Activated T-cell treated with anti-CD3 and anti-CD28 coated beads, Interleukin-2, amount 50 U/mL, for 72 hours (primary cell): ENCODE measurements at regions not wholly inside any gene's neighbourhood (a gene's known extent, or its start where the extent isn't known, plus 50 kb on each side); places are given as distances from the start of the nearest gene placed in this dataset.
A peak's percentile ranks its signal among the peaks of the same experiment; 100 is the strongest.
"Not testable (repeated sequence)": the region's sequence is repeated elsewhere in the genome, so short reads cannot be mapped to it uniquely, and the experiment has no call there.

ENCODE experiments used
- ATAC-seq, 2 donors: fragments of 150-1000 bp; cut with Tn5 transposase; replicated peaks in 1 of 2; 2 replicates each; pipeline ENCODE4 v1.10.0; 2021; ENCODE audit warnings: moderate library complexity in 2 of 2, mild to moderate bottlenecking in 1 of 2
- DNase-seq, 2 donors: peaks; one replicate each; pipeline ENCODE4 v3.0.0; 2021 to 2022; ENCODE audit warnings: mixed read lengths in 1 of 2
- H3K27ac Mint-ChIP-seq: one replicate; pipeline ENCODE4 v1.8.0; 2022; ENCODE audit warnings: mild to moderate bottlenecking, moderate library complexity, mixed read lengths
- H3K27me3 Mint-ChIP-seq: one replicate; pipeline ENCODE4 v1.8.0; 2022; ENCODE audit warnings: low read depth, mixed read lengths
- H3K36me3 Mint-ChIP-seq, 2 donors: one replicate each; pipeline ENCODE4 v1.8.0; 2022; ENCODE audit warnings: mixed read lengths in 2 of 2, mild to moderate bottlenecking in 1 of 2; ENCODE audit not compliant: insufficient read depth in 2 of 2
- H3K4me1 Mint-ChIP-seq: one replicate; pipeline ENCODE4 v1.8.0; 2022; ENCODE audit warnings: low read depth, mixed read lengths
- H3K4me3 Mint-ChIP-seq, 2 donors: one replicate each; pipeline ENCODE4 v1.8.0; 2022; ENCODE audit warnings: mild to moderate bottlenecking in 2 of 2, mixed read lengths in 2 of 2, moderate library complexity in 2 of 2
- H3K9me3 Mint-ChIP-seq, 2 donors: one replicate each; pipeline ENCODE4 v1.8.0; 2022; ENCODE audit warnings: mixed read lengths in 2 of 2

GRCh38 chr6:44001318-44002066, 125.8 kb downstream of the MRPL14 start:
- DNase-seq (peak; percentile 20 to 25), ATAC-seq (no peak)
- peaks cover 35% of the 10 kb centered on the region for H3K27me3 Mint-ChIP-seq
- peaks cover 19% of the 10 kb centered on the region for H3K4me1 Mint-ChIP-seq
- H3K36me3 Mint-ChIP-seq = no peaks in the 10 kb centered on the region
- H3K4me3 Mint-ChIP-seq = peak overlapping the region; percentile 63 to 74
- H3K27ac Mint-ChIP-seq = no peak overlapping the region
- no peaks in the 10 kb centered on the region for H3K9me3 Mint-ChIP-seq

DNA sequence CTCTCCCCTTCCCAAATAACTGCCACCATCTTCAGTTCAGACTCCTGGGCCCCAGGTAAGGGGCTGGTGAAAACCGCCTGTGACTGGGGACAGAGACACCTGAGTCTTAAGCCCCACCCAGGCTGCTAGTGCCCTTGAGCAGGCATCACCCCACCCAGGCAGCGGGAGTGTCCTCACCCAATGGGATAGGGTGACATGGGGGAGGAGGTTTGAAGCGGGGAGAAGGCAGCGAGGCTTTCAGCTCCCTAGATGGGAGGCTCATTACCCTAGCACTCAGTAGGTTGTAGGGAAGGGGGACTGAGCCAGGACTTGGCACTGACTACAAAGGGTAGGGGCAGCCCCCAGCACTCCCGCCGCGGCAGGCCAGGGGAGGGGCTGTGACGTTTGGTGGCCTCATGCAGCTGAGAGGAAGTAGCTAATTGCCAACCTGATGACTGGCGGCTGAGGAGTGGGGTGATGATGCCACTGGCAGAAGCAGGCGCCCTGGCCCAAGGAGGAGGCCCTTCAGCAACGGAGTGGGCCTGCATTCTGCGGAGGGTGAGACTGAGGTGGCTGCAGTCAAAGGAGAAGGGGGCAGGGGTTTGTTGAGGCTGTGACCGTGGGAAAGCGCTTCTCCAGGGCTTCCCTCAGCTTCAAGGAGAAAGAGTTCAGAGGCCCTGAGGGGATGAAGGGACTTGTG, 126.9 kb downstream of the MRPL14 start:
- H3K9me3 Mint-ChIP-seq = no peaks in the 10 kb centered on the region
- peak overlapping the region; percentile 70 to 74 for H3K4me3 Mint-ChIP-seq
- H3K27ac Mint-ChIP-seq = peak overlapping the region; percentile 59
- ATAC-seq = peak; percentile 33 to 50
- no peaks in the 10 kb centered on the region for H3K36me3 Mint-ChIP-seq
- DNase-seq = peak; percentile 33 to 48
- H3K27me3 Mint-ChIP-seq = peaks cover 26% of the 10 kb centered on the region
- H3K4me1 Mint-ChIP-seq = peaks cover 19% of the 10 kb centered on the region

DNA sequence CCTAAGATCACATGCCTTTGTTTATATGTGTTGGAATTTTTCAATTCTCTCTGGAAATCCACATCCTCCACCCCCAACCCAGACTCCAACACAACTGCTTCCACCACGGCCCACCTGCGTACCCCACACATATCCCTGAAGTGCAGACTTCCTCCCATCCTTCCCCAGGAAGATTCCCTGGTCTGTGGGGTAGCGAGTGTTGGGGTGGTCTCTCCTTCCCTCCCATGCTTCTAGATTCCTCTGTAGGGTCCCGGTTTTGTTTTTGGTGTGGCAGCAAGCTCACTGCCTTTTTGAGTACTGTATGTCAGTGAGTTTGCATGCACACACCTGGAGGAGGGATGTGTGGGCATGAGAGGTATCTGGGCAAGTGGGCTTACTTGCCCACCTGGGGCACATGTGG, 127.6 kb downstream of the MRPL14 start:
- Mint-ChIP-seq H3K27me3 (peaks cover 20% of the 10 kb centered on the region), H3K4me3 (no peak overlapping the region), H3K36me3 (no peaks in the 10 kb centered on the region), H3K9me3 (no peaks in the 10 kb centered on the region), H3K4me1 (peaks cover 19% of the 10 kb centered on the region), H3K27ac (no peak overlapping the region)
- ATAC-seq (no peak), DNase-seq (no peak)

- H3K4me3 Mint-ChIP-seq, H3K27ac Mint-ChIP-seq, DNase-seq, ATAC-seq, H3K36me3 Mint-ChIP-seq, H3K9me3 Mint-ChIP-seq: not testable (repeated sequence)
- Mint-ChIP-seq H3K27me3 (peaks cover 10% of the 10 kb centered on the region), H3K4me1 (peaks cover 19% of the 10 kb centered on the region)
Measured at GRCh38 chr6:43998592-43999243, 128.5 kb downstream of the MRPL14 start.

GRCh38 chr6:43997990-43998585, 129.2 kb downstream of the MRPL14 start:
- H3K4me3 Mint-ChIP-seq, H3K27ac Mint-ChIP-seq, DNase-seq, ATAC-seq, H3K36me3 Mint-ChIP-seq, H3K9me3 Mint-ChIP-seq, H3K27me3 Mint-ChIP-seq: not testable (repeated sequence)
- peaks cover 16% of the 10 kb centered on the region for H3K4me1 Mint-ChIP-seq

DNA sequence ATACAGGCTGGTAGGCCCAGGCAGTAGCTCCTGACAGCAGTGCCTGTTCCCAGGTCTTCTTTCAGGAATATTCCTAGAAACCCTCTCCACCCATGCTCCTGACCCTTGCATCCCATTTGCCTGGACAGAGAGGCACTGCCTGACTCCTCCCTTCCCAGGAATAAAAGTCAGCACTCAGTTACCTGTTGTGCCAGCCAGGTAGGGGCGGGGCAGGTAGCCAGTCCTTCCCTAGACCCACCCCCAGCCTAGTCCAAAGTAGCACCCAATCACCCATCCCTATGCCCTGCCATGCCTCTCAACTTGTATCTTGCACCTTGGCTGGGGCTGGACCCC, 129.9 kb downstream of the MRPL14 start:
- H3K4me1 Mint-ChIP-seq = peaks cover 14% of the 10 kb centered on the region
- no peaks in the 10 kb centered on the region for H3K36me3 Mint-ChIP-seq
- peaks cover 7% of the 10 kb centered on the region for H3K27me3 Mint-ChIP-seq
- H3K4me3 Mint-ChIP-seq = no peak overlapping the region
- H3K9me3 Mint-ChIP-seq = no peaks in the 10 kb centered on the region
- ATAC-seq (no peak), DNase-seq (no peak)
- H3K27ac Mint-ChIP-seq = no peak overlapping the region

- peaks cover 5% of the 10 kb centered on the region for H3K27me3 Mint-ChIP-seq
- DNase-seq (no peak), ATAC-seq (no peak)
- H3K4me1 Mint-ChIP-seq = peaks cover 13% of the 10 kb centered on the region
- no peak overlapping the region for H3K27ac Mint-ChIP-seq
- H3K9me3 Mint-ChIP-seq = no peaks in the 10 kb centered on the region
- H3K36me3 Mint-ChIP-seq = no peaks in the 10 kb centered on the region
- no peak overlapping the region for H3K4me3 Mint-ChIP-seq
Measured at GRCh38 chr6:43996618-43997344, 130.5 kb downstream of the MRPL14 start.

DNA sequence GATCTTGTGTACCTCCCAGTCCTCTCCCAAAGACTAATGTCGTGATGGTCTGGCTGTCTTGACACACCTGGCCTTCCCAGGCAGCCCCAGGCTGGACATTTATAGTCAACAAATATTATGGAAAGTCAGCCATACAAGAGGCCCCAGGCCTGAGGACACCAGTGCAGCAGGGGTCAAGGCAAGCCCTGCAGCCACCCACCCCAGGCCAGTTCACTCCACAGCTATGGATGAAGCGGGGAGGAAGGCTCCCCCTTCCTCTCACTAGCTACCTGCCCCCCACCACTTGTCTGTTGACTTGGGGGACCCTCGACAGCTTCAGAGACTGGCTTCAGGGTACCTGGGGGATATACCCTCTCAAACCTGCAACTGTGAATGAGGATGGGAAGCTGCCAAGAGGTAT, 132.1 kb downstream of the MRPL14 start:
- Mint-ChIP-seq H3K4me3 (no peak overlapping the region), H3K27ac (no peak overlapping the region), H3K9me3 (no peaks in the 10 kb centered on the region), H3K36me3 (no peaks in the 10 kb centered on the region), H3K4me1 (peaks cover under 1% of the 10 kb centered on the region), H3K27me3 (no peaks in the 10 kb centered on the region)
- ATAC-seq (no peak), DNase-seq (no peak)

GRCh38 chr6:43993881-43994523, 133.2 kb downstream of the MRPL14 start:
- Mint-ChIP-seq H3K27ac (no peak overlapping the region), H3K9me3 (no peaks in the 10 kb centered on the region), H3K36me3 (no peaks in the 10 kb centered on the region), H3K4me1 (no peaks in the 10 kb centered on the region), H3K27me3 (no peaks in the 10 kb centered on the region), H3K4me3 (no peak overlapping the region)
- DNase-seq = no peak
- ATAC-seq = no peak

GRCh38 chr6:43992783-43993644, 134.2 kb downstream of the MRPL14 start:
- H3K36me3 Mint-ChIP-seq = no peaks in the 10 kb centered on the region
- no peaks in the 10 kb centered on the region for H3K9me3 Mint-ChIP-seq
- no peak overlapping the region for H3K4me3 Mint-ChIP-seq
- no peaks in the 10 kb centered on the region for H3K4me1 Mint-ChIP-seq
- ATAC-seq (peak in 1 of 2 donors; percentile 11), DNase-seq (no peak)
- no peaks in the 10 kb centered on the region for H3K27me3 Mint-ChIP-seq
- H3K27ac Mint-ChIP-seq = no peak overlapping the region

GRCh38 chr6:43992126-43992663, 135.1 kb downstream of the MRPL14 start:
- Mint-ChIP-seq H3K4me1 (no peaks in the 10 kb centered on the region), H3K36me3 (no peaks in the 10 kb centered on the region), H3K27ac (no peak overlapping the region), H3K27me3 (no peaks in the 10 kb centered on the region), H3K9me3 (no peaks in the 10 kb centered on the region), H3K4me3 (no peak overlapping the region)
- ATAC-seq (no peak), DNase-seq (no peak)
